ENCODE measurements at regions not wholly inside any gene's neighbourhood (a gene's known extent, or its start where the extent isn't known, plus 50 kb on each side); places are given as distances from the start of the nearest gene placed in this dataset.

- TF ChIP-seq ZNF416 (tag by site-specific recombination; IDR thresholded peaks at IDR 0.05) (no peak), BCL11B (tag by site-specific recombination; IDR thresholded peaks at IDR 0.05; ENCODE audit: low read depth) (no peak), ZNF530 (tag by site-specific recombination; IDR thresholded peaks at IDR 0.05; ENCODE audit: low read depth) (no peak), KLF1 (tag by site-specific recombination; IDR thresholded peaks at IDR 0.05) (no peak), ZFP37 (tag by site-specific recombination; IDR thresholded peaks at IDR 0.05) (no peak), PRDM6 (tag by site-specific recombination; IDR thresholded peaks at IDR 0.05) (no peak), ZNF623 (tag by site-specific recombination; IDR thresholded peaks at IDR 0.05) (no peak), ZNF792 (tag by site-specific recombination; IDR thresholded peaks at IDR 0.05) (no peak), SCRT2 (tag by site-specific recombination; IDR thresholded peaks at IDR 0.05) (no peak), SALL2 (tag by site-specific recombination; IDR thresholded peaks at IDR 0.05; ENCODE audit: borderline replicate concordance) (no peak), ZNF449 (tag by site-specific recombination; IDR thresholded peaks at IDR 0.05) (no peak), GLI2 (tag by site-specific recombination; IDR thresholded peaks at IDR 0.05; ENCODE audit: borderline replicate concordance, low read depth) (no peak), ZNF747 (tag by site-specific recombination; IDR thresholded peaks at IDR 0.05) (no peak), AEBP2 (tag by site-specific recombination; IDR thresholded peaks at IDR 0.05; ENCODE audit: borderline replicate concordance) (no peak), ZNF157 (tag by site-specific recombination; IDR thresholded peaks at IDR 0.05) (no peak), ZNF510 (tag by site-specific recombination; IDR thresholded peaks at IDR 0.05; ENCODE audit: insufficient replicate concordance) (no peak)
- Histone ChIP-seq H3K36me3 (ENCODE audit: control insufficient read depth in 2 of 2, insufficient read depth in 1 of 2, low read length in 2 of 2) (no peaks in the 10 kb centered on the region), H3K9me3 (ENCODE audit: control insufficient read depth, insufficient read depth, low read depth, low read length) (no peaks in the 10 kb centered on the region), H3K4me1 (ENCODE audit: control insufficient read depth, insufficient read depth, low read length) (no peaks in the 10 kb centered on the region), H3K4me3 (ENCODE audit: low read depth, low read length) (no peak overlapping the region), H3K27ac (ENCODE audit: extremely low read depth, low read depth, low read length) (no peak overlapping the region)
- CTCF ChIA-PET: no interaction called here
- POLR2A ChIA-PET: no interaction called here
Observed at GRCh38 chr15:96802611-96803255, 472.2 kb downstream of the NR2F2 start.

- ChIA-PET POLR2A (no interaction called here), CTCF (no interaction called here)
- TF ChIP-seq PRDM4 (tag by site-specific recombination; IDR thresholded peaks at IDR 0.05): no peak
- no peak for TF ChIP-seq ZBTB20 (tag by site-specific recombination; IDR thresholded peaks at IDR 0.05)
- no peak for TF ChIP-seq ZNF747 (tag by site-specific recombination; IDR thresholded peaks at IDR 0.05)
- TF ChIP-seq ZNF510 (tag by site-specific recombination; IDR thresholded peaks at IDR 0.05; ENCODE audit: insufficient replicate concordance): no peak
- no peak for TF ChIP-seq SALL2 (tag by site-specific recombination; IDR thresholded peaks at IDR 0.05; ENCODE audit: borderline replicate concordance)
- no peak for TF ChIP-seq ZNF707 (tag by site-specific recombination; IDR thresholded peaks at IDR 0.05)
- TF ChIP-seq OVOL3 (tag by site-specific recombination; IDR thresholded peaks at IDR 0.05): no peak
- TF ChIP-seq ZNF624 (tag by site-specific recombination; IDR thresholded peaks at IDR 0.05): no peak
- TF ChIP-seq KLF17 (tag by site-specific recombination; IDR thresholded peaks at IDR 0.05): no peak
- TF ChIP-seq KLF9 (tag by site-specific recombination; IDR thresholded peaks at IDR 0.05; ENCODE audit: low read depth): no peak
- TF ChIP-seq ZNF629 (tag by site-specific recombination; IDR thresholded peaks at IDR 0.05): no peak
- TF ChIP-seq ZNF433 (tag by site-specific recombination; IDR thresholded peaks at IDR 0.05; ENCODE audit: low read depth): no peak
- TF ChIP-seq ZNF521 (tag by site-specific recombination; IDR thresholded peaks at IDR 0.05): no peak
- no peak for TF ChIP-seq ZNF664 (tag by site-specific recombination; IDR thresholded peaks at IDR 0.05)
- Histone ChIP-seq H3K9me3 (ENCODE audit: control insufficient read depth, insufficient read depth, low read depth, low read length) (no peaks in the 10 kb centered on the region), H3K4me1 (ENCODE audit: control insufficient read depth, insufficient read depth, low read length) (no peaks in the 10 kb centered on the region), H3K36me3 (ENCODE audit: control insufficient read depth in 2 of 2, insufficient read depth in 1 of 2, low read length in 2 of 2) (no peaks in the 10 kb centered on the region), H3K27ac (ENCODE audit: extremely low read depth, low read depth, low read length) (no peak overlapping the region), H3K4me3 (ENCODE audit: low read depth, low read length) (no peak overlapping the region)
Observed at GRCh38 chr15:96804754-96805153, 474.3 kb downstream of the NR2F2 start.

All from HEK293 (cell line).